Neural progenitor cell (in vitro differentiated cells): ENCODE measurements at regions not wholly inside any gene's neighbourhood (a gene's known extent, or its start where the extent isn't known, plus 50 kb on each side); places are given as distances from the start of the nearest gene placed in this dataset.

Source experiments
- DNase-seq: peaks from one replicate; pipeline ENCODE4 v3.0.0-alpha.2; 2016; ENCODE audit warnings: low spot score
- H2AFZ ChIP-seq: fragments of 200-600 bp; sonication (generic); replicated peaks from 2 replicates; pipeline ENCODE4 v1.6.1; 2016; ENCODE audit warnings: antibody characterized with exemption
- H3F3A ChIP-seq: fragments of 200-600 bp; sonication (generic); 2 replicates; pipeline ENCODE4 v1.6.1; 2016; ENCODE audit warnings: antibody characterized with exemption, low read depth
- H3K27ac ChIP-seq: fragments of 200-600 bp; sonication (generic); 2 replicates; pipeline ENCODE4 v1.5.1; 2016; ENCODE audit warnings: mild to moderate bottlenecking
- H3K27me3 ChIP-seq: fragments of 200-600 bp; sonication (generic); 2 replicates; pipeline ENCODE4 v1.6.1; 2016; ENCODE audit warnings: mild to moderate bottlenecking, moderate library complexity
- H3K36me3 ChIP-seq: fragments of 200-600 bp; sonication (generic); 2 replicates; pipeline ENCODE4 v1.5.1; 2016
- H3K4me1 ChIP-seq: fragments of 200-600 bp; sonication (generic); 2 replicates; pipeline ENCODE4 v1.6.1; 2016; ENCODE audit warnings: mixed run types
- H3K4me2 ChIP-seq: fragments of 200-600 bp; sonication (generic); 2 replicates; pipeline ENCODE4 v1.6.1; 2016
- H3K4me3 ChIP-seq: fragments of 200-600 bp; sonication (generic); 2 replicates; pipeline ENCODE4 v1.5.1; 2016
- H3K79me2 ChIP-seq: fragments of 200-600 bp; sonication (generic); 2 replicates; pipeline ENCODE4 v1.6.1; 2016; ENCODE audit warnings: low read depth
- H3K9ac ChIP-seq: fragments of 200-600 bp; sonication (generic); 2 replicates; pipeline ENCODE4 v1.6.1; 2016
- H3K9me3 ChIP-seq: fragments of 200-600 bp; sonication (generic); 2 replicates; pipeline ENCODE4 v1.5.1; 2016; ENCODE audit warnings: low read depth
- H4K20me1 ChIP-seq: fragments of 200-600 bp; sonication (generic); 2 replicates; pipeline ENCODE4 v1.6.1; 2016; ENCODE audit warnings: low read depth
- H3K27ac Mint-ChIP-seq: 3 replicates; pipeline ENCODE4 v1.8.0; 2021; ENCODE audit warnings: mixed read lengths
- H3K27me3 Mint-ChIP-seq: 2 replicates; pipeline ENCODE4 v1.8.0; 2022; ENCODE audit warnings: low read depth, mild to moderate bottlenecking, inconsistent platforms, moderate library complexity, mixed read lengths; ENCODE audit not compliant: insufficient read depth
- H3K36me3 Mint-ChIP-seq: 3 replicates; pipeline ENCODE4 v1.8.0; 2021; ENCODE audit warnings: mixed read lengths
- H3K4me1 Mint-ChIP-seq: 3 replicates; pipeline ENCODE4 v1.8.0; 2021; ENCODE audit warnings: mixed read lengths
- H3K4me3 Mint-ChIP-seq: 3 replicates; pipeline ENCODE4 v1.8.0; 2021; ENCODE audit warnings: mild to moderate bottlenecking, moderate library complexity, mixed read lengths
- H3K9me3 Mint-ChIP-seq: 3 replicates; pipeline ENCODE4 v1.8.0; 2020; ENCODE audit warnings: mixed read lengths
- CTCF ChIP-seq: fragments of 200-600 bp; sonication (generic); IDR thresholded peaks from 2 replicates; pipeline ENCODE4 v1.5.1; 2017; ENCODE audit warnings: antibody characterized with exemption, mild to moderate bottlenecking
- EZH2 ChIP-seq: fragments of 200-600 bp; sonication (generic); IDR thresholded peaks from 2 replicates; pipeline ENCODE4 v1.6.1; 2017; ENCODE audit warnings: antibody characterized with exemption, mild to moderate bottlenecking, moderate library complexity
- EZH2phosphoT487 ChIP-seq: fragments of 200-600 bp; sonication (generic); IDR thresholded peaks from 2 replicates; pipeline ENCODE4 v1.6.1; 2017; ENCODE audit warnings: antibody characterized with exemption

- Histone ChIP-seq H4K20me1 (no peaks in the 10 kb centered on the region), H3K79me2 (no peaks in the 10 kb centered on the region), H3K4me1 (peaks cover 8% of the 10 kb centered on the region), H3F3A (no peaks in the 10 kb centered on the region), H3K27me3 (no peaks in the 10 kb centered on the region), H2AFZ (no peak overlapping the region), H3K9ac (no peak overlapping the region), H3K9me3 (no peaks in the 10 kb centered on the region), H3K4me3 (no peak overlapping the region), H3K36me3 (no peaks in the 10 kb centered on the region), H3K4me2 (no peak overlapping the region), H3K27ac (no peak overlapping the region)
- Mint-ChIP-seq H3K9me3 (no peaks in the 10 kb centered on the region), H3K27ac (no peak overlapping the region), H3K27me3 (peaks cover 25% of the 10 kb centered on the region), H3K4me3 (no peak overlapping the region), H3K4me1 (peaks cover 18% of the 10 kb centered on the region), H3K36me3 (no peaks in the 10 kb centered on the region)
- peak; percentile 37 for DNase-seq
- TF ChIP-seq CTCF (no peak), EZH2phosphoT487 (no peak), EZH2 (no peak)
Measured at GRCh38 chr17:79420318-79421243, 190.3 kb downstream of the RBFOX3 start.

DNA sequence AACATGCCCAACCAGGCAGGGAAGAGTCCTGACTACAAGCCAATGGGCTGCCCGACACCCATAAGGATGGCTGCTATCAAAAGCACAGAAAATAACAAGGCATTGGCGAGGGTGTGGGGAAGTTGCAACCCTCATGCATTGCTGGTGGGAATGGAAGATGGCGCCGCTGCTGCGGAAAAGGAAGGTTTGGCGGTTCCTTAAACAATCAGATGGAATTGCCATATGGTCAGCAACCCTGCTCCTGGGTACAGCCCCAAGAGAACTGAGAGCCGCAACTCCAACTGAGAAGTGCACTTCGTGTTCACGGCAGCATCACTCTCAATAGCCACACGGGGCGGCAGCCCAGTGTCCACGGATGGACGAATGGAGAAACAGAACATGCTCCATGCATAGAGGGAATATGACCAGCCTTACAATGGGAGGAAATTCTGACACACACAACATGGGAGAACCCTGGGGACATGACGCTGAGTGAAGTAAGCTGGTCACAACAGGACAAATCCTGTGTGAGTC, 193.3 kb downstream of the RBFOX3 start:
- Histone ChIP-seq H2AFZ (no peak overlapping the region), H3F3A (no peaks in the 10 kb centered on the region), H3K9ac (no peak overlapping the region), H3K4me3 (no peak overlapping the region), H3K4me2 (no peak overlapping the region), H3K27ac (no peak overlapping the region), H3K4me1 (peaks cover 8% of the 10 kb centered on the region), H4K20me1 (no peaks in the 10 kb centered on the region), H3K27me3 (no peaks in the 10 kb centered on the region), H3K36me3 (no peaks in the 10 kb centered on the region), H3K79me2 (no peaks in the 10 kb centered on the region), H3K9me3 (no peaks in the 10 kb centered on the region)
- no peaks in the 10 kb centered on the region for H3K36me3 Mint-ChIP-seq
- H3K27me3 Mint-ChIP-seq: peaks cover 15% of the 10 kb centered on the region
- no peak overlapping the region for H3K4me3 Mint-ChIP-seq
- H3K4me1 Mint-ChIP-seq: peaks cover 17% of the 10 kb centered on the region
- H3K9me3 Mint-ChIP-seq: no peaks in the 10 kb centered on the region
- TF ChIP-seq CTCF (no peak), EZH2phosphoT487 (no peak), EZH2 (no peak)
- H3K27ac Mint-ChIP-seq: no peak overlapping the region
- DNase-seq: no peak

DNA sequence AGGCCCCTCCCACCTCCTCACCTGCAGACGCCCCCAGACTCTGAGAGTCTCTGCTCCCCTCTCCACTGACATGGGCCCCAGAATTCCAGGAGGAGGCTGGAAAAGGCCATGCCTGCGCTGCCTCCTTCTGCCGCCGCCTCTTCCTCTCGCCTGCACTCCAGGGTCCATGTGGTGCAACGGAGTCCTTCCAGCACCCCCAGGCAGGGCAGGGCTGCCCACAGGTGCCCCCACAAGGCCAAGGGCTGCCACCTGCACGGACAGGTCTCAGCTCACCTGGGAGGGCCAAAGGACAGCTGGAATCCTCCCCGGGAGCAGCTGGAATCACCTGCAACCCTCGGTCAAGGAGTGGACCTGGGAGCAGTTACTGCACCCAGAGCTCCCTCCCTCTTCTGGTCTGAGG, 194.9 kb downstream of the RBFOX3 start:
- no peaks in the 10 kb centered on the region for H3K27me3 ChIP-seq
- Mint-ChIP-seq H3K27me3 (peaks cover 15% of the 10 kb centered on the region), H3K4me1 (peaks cover 16% of the 10 kb centered on the region), H3K36me3 (no peaks in the 10 kb centered on the region), H3K4me3 (no peak overlapping the region), H3K27ac (no peak overlapping the region), H3K9me3 (no peaks in the 10 kb centered on the region)
- no peaks in the 10 kb centered on the region for H3K9me3 ChIP-seq
- H3K27ac ChIP-seq: no peak overlapping the region
- H3K4me1 ChIP-seq: peaks cover 6% of the 10 kb centered on the region
- no peak overlapping the region for H2AFZ ChIP-seq
- TF ChIP-seq EZH2: no peak
- TF ChIP-seq CTCF: no peak
- TF ChIP-seq EZH2phosphoT487: no peak
- H3K4me2 ChIP-seq: no peak overlapping the region
- no peaks in the 10 kb centered on the region for H4K20me1 ChIP-seq
- no peak for DNase-seq
- H3K4me3 ChIP-seq: no peak overlapping the region
- peaks cover 6% of the 10 kb centered on the region for H3F3A ChIP-seq
- no peak overlapping the region for H3K9ac ChIP-seq
- H3K79me2 ChIP-seq: no peaks in the 10 kb centered on the region
- no peaks in the 10 kb centered on the region for H3K36me3 ChIP-seq
